Ureter (tissue), 1 donor: ENCODE measurements at regions not wholly inside any gene's neighbourhood (a gene's known extent, or its start where the extent isn't known, plus 50 kb on each side); places are given as distances from the start of the nearest gene placed in this dataset.

Source experiments
- DNase-seq: peaks from one replicate; pipeline ENCODE4 v3.0.0-alpha.2; 2020; ENCODE audit warnings: low spot score
- donor health status: DM: yes; HTN: yes; CAD: no.

DNA sequence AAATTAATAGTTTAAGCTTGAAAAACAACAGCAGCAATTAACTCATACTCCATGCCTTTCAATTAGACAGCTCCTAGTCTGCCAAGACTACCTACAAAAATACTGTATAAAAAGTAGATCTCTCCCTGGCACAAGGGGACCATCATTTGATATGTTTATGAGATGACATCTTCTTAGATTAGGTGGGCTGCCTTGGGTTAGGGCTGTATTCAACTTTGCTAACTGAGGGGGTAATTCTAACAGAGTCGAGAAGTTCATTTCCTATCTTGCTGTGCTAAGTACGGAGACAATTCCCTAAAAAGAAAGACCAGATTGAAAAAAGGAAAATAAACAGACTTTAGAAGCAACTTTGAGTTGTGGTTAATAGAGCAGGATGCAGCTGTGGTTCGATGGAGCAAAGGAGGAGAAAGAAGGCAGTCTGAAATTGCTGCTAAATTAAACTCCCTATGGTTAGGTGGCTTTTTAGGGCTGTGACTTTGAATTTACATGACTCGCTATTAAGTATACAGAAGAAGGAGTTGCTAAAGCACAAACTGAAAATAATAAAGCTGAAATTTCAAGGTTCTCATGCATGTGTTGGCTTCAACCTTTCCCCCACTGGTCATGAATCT lies 75.4 kb downstream of the CDC7 start:
- DNase-seq: no peak

DNA sequence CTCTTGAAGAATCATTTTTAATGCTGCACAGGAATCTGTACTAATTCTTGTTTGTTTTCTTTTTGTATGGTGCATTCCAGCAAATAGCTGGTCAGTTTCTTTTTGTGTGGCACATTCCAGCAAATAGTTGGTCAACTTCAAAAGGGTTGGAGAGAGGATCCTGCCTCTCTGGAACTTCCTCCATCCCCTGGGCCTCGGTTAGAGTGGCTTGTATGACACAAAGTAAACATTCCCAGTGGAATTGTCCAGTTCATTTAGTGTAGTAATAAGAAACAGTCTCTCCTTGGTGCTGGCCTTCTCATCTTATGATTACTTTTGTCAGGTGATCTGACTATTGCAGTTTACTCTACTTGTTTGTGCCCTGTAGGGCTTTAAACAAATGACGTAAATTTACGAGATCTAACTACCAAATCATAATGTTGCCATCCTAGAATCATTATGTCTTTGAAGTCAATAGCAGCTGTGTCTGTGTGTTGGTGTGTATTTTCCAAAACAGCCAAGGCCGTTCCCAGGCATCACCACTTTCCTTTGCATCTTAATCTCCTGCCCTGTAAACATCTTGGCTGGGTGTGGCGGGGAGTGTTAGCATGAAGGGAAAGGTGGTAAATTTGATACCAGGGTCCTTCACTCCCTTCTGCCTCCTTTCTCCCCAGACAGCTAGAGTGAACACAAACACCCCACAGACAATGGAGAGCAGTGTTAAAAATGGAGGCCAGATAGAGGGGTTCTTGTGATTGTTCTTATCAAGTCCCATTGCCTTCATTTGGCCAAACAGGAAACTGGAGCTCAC lies 77.9 kb downstream of the CDC7 start:
- DNase-seq: no peak

- no peak for DNase-seq
These were observed 79.1 kb downstream of the CDC7 start for GRCh38 chr1:91579658-91580228.

GRCh38 chr1:91582431-91582921 lies 81.8 kb downstream of the CDC7 start:
- DNase-seq: no peak

GRCh38 chr1:91583326-91583755 lies 82.7 kb downstream of the CDC7 start:
- DNase-seq: no peak

- DNase-seq: no peak
These were observed 83.7 kb downstream of the CDC7 start for GRCh38 chr1:91584309-91584708.

- no peak for DNase-seq
These were observed 84.2 kb downstream of the CDC7 start for GRCh38 chr1:91584878-91585277.

GRCh38 chr1:91585502-91585901 lies 84.9 kb downstream of the CDC7 start:
- no peak for DNase-seq

DNA sequence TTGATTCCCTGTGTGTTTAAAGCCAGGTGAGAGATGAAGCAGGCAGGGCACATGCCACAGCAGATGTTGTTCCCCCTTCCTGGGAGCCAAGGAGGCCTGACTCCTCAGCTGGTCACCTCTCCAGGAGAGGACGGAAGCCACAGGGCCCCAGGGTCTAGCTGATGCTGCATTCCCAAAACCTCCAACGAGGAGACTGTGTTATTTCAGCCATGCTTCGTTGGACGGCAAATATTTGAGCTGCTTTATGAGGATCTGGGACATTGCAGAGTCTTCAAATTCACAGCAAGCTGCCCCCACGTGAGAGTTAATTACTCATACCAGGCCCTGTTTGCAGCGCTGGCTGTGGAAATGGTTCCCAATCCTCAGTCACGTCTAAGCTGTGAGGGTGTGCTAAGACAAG lies 85.3 kb downstream of the CDC7 start:
- no peak for DNase-seq

DNA sequence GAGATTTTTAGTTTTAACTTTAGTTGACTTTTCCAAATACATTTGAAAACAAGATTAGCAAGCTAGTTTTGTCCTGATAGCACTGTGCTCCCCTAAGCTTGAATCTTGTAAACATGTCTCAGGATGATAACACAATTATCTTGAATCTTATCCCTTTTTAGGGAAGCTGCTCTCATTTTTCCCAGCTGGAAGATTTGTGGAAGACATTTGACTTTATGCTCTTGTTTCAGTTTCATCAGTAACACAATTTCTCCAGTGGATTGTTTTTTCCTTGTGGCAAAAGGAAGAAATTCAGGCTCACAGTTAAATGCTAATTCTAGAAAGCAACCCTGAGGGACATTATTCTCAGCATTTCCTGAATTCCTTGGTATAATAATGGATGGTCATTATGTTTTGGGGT lies 88.8 kb downstream of the CDC7 start:
- no peak for DNase-seq

DNA sequence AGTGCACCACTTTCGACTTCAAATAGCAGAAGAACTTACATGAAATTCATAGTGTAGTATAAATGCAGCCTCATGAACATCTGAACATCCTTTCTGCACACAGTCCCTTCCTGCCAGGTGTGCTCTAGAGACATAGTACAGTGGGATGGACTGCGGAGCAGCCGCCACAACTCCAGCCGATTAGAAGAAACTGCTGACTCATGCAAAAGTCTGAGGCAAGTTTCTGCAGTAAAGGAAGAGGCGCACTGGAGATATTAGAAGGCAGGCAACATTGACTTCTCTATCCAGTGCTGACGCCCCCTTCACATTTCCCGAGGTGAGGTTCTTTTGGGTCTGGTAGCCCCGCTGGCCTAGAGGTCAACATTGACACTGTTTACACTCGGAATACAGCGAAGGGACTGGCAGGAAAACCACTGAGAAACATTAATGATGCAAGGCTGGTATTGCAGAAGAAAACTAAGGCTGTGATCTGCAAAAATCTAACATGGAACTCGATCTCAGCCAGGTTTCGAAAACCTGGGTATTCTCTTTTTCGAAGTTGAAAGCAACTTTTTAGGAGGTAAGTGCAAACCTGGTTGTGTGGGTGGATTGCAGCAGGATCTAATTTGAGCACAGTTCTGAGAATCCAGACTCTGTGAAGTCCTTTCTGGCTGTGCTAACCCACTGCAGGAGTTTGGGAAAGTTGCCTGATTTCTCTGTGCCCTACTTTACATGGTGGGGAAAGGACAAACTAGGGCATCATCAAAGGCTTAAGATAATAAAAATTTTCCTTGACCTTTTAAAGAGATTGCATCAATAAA lies 90.7 kb downstream of the CDC7 start:
- DNase-seq: no peak

DNA sequence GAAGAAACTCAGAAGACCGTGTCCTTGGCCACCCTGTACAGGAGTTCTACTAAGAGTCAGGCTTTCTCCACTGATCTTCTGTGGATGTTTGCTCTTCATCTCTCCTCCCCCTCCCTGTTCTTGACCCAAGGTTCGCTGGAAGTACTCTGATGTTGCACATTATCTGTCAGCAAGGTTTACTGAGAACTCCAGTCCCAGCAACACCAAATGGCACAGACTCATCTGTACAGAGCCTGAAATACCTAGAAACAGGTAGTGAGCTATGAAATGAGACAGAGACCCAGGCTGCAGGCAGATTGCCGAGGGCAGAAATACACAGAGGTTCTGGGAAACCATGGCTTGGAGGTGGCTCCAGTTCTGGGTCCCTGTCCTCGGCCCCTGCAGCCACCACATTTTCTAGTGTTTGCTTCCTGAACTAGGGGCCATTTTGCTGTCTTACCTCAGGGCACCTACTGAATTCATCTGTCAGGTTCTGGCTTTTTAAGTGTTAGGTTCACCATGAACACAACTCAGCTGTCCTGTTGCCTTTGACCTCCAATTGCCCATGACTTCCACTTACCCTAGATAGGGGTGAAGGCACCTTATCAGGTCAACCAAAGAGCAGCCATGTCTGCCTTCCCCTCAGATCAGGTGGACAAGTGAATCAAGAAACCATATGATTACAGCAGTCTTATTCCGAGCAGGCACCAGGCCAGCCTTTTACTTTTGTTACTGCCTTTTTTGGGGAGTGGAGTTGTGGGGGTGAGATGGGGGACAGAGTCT lies 92.2 kb downstream of the CDC7 start:
- no peak for DNase-seq

DNA sequence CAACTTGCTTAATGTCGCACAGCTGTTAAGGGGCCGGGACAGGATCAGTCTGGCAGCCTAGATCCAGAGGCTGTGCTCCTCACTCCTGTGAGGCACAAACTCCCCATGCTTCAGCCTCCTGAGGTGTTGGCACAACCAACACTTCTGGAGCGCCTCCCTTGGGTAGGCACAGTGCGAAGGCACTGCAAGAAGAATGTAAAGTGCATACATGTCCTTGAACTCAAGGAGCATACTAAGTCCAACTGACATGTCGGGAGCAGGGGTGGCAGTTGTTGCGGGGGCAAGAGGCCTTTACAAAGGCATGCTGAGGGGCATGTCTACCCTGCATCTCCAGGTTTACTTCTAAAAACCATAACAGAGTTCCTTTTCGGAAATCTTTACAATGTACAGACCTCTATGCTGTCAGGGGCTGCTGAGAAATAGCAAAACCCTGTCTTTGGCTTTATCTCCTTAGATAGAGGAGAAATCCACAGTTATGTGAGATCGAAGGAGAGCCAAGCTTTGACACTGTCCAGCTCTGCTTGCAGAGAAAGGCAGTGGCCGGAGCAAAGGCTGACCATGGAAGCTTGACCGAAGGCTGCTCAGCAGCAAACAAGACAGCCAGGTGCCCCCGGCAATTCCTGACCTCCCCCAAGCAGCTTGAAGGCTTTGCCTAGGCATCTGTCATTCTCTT lies 93.9 kb downstream of the CDC7 start:
- DNase-seq: no peak

DNA sequence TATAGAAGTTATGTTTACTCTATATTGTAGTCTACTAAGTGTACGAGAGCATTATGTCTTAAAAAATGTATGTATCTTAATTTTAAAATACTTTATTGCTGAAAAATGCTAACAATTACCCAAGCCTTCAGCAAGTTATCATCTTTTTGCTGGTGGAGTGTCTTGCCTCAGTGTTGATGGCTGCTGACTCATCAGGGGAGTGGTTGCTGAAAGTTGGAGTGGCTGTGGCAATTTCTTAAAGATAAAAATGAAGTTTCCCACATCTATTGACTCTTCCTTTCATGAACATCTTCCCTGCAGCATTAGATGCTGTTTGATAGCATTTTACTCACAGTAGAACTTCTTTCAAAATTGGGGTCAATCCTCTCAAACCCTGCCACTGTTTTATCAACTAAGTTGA lies 95.8 kb downstream of the CDC7 start:
- no peak for DNase-seq

DNA sequence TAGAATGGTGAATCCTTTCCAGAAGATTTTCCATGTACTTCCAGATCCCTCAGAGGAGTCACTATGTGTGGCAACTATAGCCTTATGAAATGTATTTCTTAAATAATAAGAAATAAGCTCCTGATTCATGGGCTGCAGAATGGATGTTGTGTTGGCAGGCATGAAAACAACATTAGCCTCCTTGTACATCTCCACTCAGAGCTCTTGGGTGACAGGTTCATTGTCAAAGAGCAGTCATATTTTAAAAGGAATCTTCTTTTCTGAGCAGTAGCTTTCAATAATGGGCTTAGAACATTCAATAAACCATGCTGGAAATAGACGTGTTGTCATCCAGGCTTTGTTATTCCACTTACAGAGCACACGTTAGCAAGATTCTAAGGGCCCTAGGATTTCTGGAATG lies 96.6 kb downstream of the CDC7 start:
- no peak for DNase-seq

DNA sequence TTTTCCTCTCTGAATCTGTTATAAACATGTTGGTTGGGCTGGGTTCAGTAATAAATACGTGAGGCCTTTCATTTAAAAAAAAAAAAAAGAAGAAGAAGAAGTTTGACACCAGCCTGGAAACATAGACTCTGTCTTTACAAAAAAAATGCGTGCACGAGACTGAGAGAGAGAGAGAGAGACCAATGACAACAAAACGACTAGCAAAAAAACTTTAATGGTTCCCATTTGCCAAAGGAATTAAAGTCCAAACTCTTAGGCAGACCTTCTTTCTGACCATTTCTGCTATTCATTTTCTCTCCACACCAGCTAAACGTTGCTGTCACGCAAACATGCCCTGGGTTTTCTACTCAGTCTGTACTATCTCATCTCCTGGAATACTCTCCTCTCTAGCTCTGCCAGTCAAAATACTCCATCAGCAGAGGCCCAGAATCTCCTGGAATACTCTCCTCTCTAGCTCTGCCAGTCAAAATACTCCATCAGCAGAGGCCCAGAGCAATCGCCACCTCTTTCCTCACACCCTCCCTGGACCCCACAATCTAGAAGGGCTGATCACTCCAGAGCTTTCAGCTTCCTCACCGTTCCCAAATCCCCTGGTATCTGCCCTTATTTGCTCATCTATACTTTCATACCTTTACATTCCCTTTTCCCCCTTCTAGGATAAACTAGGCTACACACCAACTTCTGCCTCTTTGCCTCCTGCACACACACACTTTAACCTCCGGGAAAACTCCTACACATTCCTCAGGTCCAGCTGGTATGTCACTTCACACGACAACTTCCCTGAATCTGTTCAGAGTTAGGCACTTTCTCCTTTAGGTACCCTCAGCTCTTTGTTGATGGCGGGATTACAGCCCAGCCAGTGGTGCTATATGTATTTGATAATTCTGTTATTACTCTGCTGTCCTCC lies 100.0 kb downstream of the CDC7 start:
- DNase-seq: no peak

- DNase-seq: no peak
These were observed 101.1 kb downstream of the CDC7 start for GRCh38 chr1:91601554-91602376.

- peak; percentile 65 for DNase-seq
These were observed 102.8 kb downstream of the CDC7 start for GRCh38 chr1:91603409-91603808.

DNA sequence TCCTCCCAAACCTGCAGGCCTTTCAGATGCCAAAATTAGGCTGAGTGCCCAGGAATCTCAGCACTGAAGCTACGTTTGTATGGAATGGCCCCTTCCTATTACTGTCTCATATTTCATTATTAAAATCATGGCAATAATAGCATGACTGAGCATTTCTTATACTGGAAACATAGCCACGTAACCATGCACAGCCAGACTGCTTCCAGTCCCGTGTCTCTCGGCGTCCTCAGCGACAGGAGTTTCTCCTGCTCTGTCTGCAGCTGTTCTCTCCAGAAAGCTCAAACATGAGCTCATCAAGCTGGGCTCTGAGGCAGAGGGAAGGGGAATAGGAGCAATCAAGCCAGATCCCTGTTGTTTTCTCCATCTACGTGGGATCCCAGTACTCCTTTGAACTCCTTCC lies 104.0 kb downstream of the CDC7 start:
- no peak for DNase-seq
